Gastrocnemius medialis (tissue), 4 donors: ENCODE measurements at regions not wholly inside any gene's neighbourhood (a gene's known extent, or its start where the extent isn't known, plus 50 kb on each side); places are given as distances from the start of the nearest gene placed in this dataset.

Experiments used
- ATAC-seq, 2 donors: fragments of 150-250 bp; one replicate each; pipeline ENCODE4 v1.9.1; 2016
- DNase-seq, 2 donors: peaks; one replicate each; pipeline ENCODE4 v3.0.0-alpha.2; 2019
- H3K27ac ChIP-seq, 4 donors: fragments of 200-600 bp; sonication (generic); 1 replicate in 1 of 4; 2 replicates in 3 of 4; pipeline ENCODE4 v1.5.1; 2016 to 2018; ENCODE audit warnings: mild to moderate bottlenecking in 2 of 4, moderate library complexity in 1 of 4
- H3K27me3 ChIP-seq, 3 donors: fragments of 200-600 bp; sonication (generic) in 2 of 3; 1 replicate in 1 of 3; 2 replicates in 2 of 3; pipeline versions ENCODE4 v1.5.1 to v1.6.0; 2016 to 2019; ENCODE audit warnings: mild to moderate bottlenecking in 1 of 3, moderate library complexity in 1 of 3
- H3K36me3 ChIP-seq, 2 donors: fragments of 200-600 bp; sonication (generic) in 1 of 2; one replicate each; pipeline ENCODE4 v1.5.1; 2017 to 2018
- H3K4me1 ChIP-seq, 2 donors: fragments of 200-600 bp; sonication (generic) in 1 of 2; one replicate each; pipeline ENCODE4 v1.5.1; 2016 to 2017; ENCODE audit warnings: mild to moderate bottlenecking in 2 of 2
- H3K4me3 ChIP-seq, 4 donors: fragments of 200-600 bp; sonication (generic) in 3 of 4; 1 replicate in 1 of 4; 2 replicates in 3 of 4; pipeline ENCODE4 v1.5.1; 2016 to 2019; ENCODE audit warnings: mild to moderate bottlenecking in 2 of 4
- H3K9me3 ChIP-seq, 3 donors: fragments of 200-600 bp; sonication (generic) in 2 of 3; 1 replicate in 1 of 3; 2 replicates in 2 of 3; pipeline ENCODE4 v1.5.1; 2016 to 2019
- CTCF ChIP-seq, 5 experiments: fragments of 450-650 bp in 3 of 5; fragments of 200-600 bp in 2 of 5; sonication (generic) in 2 of 5; IDR thresholded peaks in 4 of 5; conservative IDR thresholded peaks in 1 of 5; 1 replicate in 4 of 5; 2 replicates in 1 of 5; pipeline ENCODE4 v1.5.1; 2016 to 2019; ENCODE audit warnings: antibody characterized with exemption in 5 of 5, mild to moderate bottlenecking in 3 of 5, moderate library complexity in 3 of 5
- POLR2A ChIP-seq, 2 donors: fragments of 450-650 bp; IDR thresholded peaks; one replicate each; pipeline ENCODE4 v1.6.1; 2017; ENCODE audit warnings: antibody characterized with exemption in 2 of 2, mild to moderate bottlenecking in 2 of 2, moderate library complexity in 2 of 2
- in situ Hi-C, 4 donors: fragments of 200-750 bp; cut with MboI; loops; one replicate each; pipeline versions ENCODE4 v1.15.0 to v1.8.0; 2017; ENCODE audit warnings: low sequenced_read_pairs in 4 of 4
- intact Hi-C: fragments of 100-400 bp; cut with DNase I; formaldehyde crosslinking; loops from one replicate; pipeline ENCODE4 v1.15.1; 2023; ENCODE audit warnings: low total_unique reads

- TF ChIP-seq CTCF (IDR thresholded peaks at IDR 0.05 in 4 of 5, conservative IDR thresholded peaks at IDR 0.05 in 1 of 5) = no peak
- no peak for TF ChIP-seq POLR2A (IDR thresholded peaks at IDR 0.05)
- in situ Hi-C loops (no loop called here), intact Hi-C loops (no loop called here)
- DNase-seq = no peak
- Histone ChIP-seq H3K4me1 (no peaks in the 10 kb centered on the region), H3K27me3 (no peaks in the 10 kb centered on the region), H3K4me3 (no peak overlapping the region), H3K27ac (no peak overlapping the region), H3K36me3 (no peaks in the 10 kb centered on the region), H3K9me3 (no peaks in the 10 kb centered on the region)
- ATAC-seq = no peak
Observed at GRCh38 chrX:4850312-4850711, 1136.9 kb upstream of the PRKX start.

- H3K9me3 ChIP-seq = no peaks in the 10 kb centered on the region
- H3K36me3 ChIP-seq = no peaks in the 10 kb centered on the region
- no peak overlapping the region for H3K4me3 ChIP-seq
- no peaks in the 10 kb centered on the region for H3K4me1 ChIP-seq
- intact Hi-C loops = no loop called here
- H3K27me3 ChIP-seq = no peaks in the 10 kb centered on the region
- H3K27ac ChIP-seq = no peak overlapping the region
- TF ChIP-seq POLR2A (IDR thresholded peaks at IDR 0.05) = no peak
- no peak for TF ChIP-seq CTCF (IDR thresholded peaks at IDR 0.05 in 4 of 5, conservative IDR thresholded peaks at IDR 0.05 in 1 of 5)
- ATAC-seq (no peak), DNase-seq (no peak)
- in situ Hi-C loops = no loop called here
Observed at GRCh38 chrX:4844376-4844775, 1130.9 kb upstream of the PRKX start.

GRCh38 chrX:4841216-4841745 is 1127.8 kb upstream of the PRKX start:
- H3K9me3 ChIP-seq = peaks cover 0 to 3% (median 0%) of the 10 kb centered on the region in 3 donors
- no peak for ATAC-seq
- no peak overlapping the region for H3K27ac ChIP-seq

GRCh38 chrX:4831574-4831973 is 1118.1 kb upstream of the PRKX start:
- DNase-seq = no peak
- no peak for TF ChIP-seq CTCF (IDR thresholded peaks at IDR 0.05 in 4 of 5, conservative IDR thresholded peaks at IDR 0.05 in 1 of 5)
- no peak for TF ChIP-seq POLR2A (IDR thresholded peaks at IDR 0.05)

More at GRCh38 chrX:4841216-4841745, 1127.8 kb upstream of the PRKX start:
- DNase-seq = no peak
- TF ChIP-seq POLR2A (IDR thresholded peaks at IDR 0.05) (no peak), CTCF (IDR thresholded peaks at IDR 0.05 in 4 of 5, conservative IDR thresholded peaks at IDR 0.05 in 1 of 5) (no peak)
- in situ Hi-C loops (no loop called here), intact Hi-C loops (no loop called here)
- no peaks in the 10 kb centered on the region for H3K36me3 ChIP-seq
- H3K27me3 ChIP-seq = no peaks in the 10 kb centered on the region
- H3K4me3 ChIP-seq = no peak overlapping the region
- H3K4me1 ChIP-seq = no peaks in the 10 kb centered on the region

More at GRCh38 chrX:4831574-4831973, 1118.1 kb upstream of the PRKX start:
- Histone ChIP-seq H3K27me3 (no peaks in the 10 kb centered on the region), H3K4me1 (no peaks in the 10 kb centered on the region), H3K36me3 (no peaks in the 10 kb centered on the region), H3K27ac (no peak overlapping the region), H3K4me3 (no peak overlapping the region), H3K9me3 (peaks cover 0 to 11% (median 0%) of the 10 kb centered on the region in 3 donors)
- in situ Hi-C loops = no loop called here
- intact Hi-C loops = no loop called here
- ATAC-seq = no peak
